Panc1 (cell line): ENCODE measurements at regions not wholly inside any gene's neighbourhood (a gene's known extent, or its start where the extent isn't known, plus 50 kb on each side); places are given as distances from the start of the nearest gene placed in this dataset.

Experiments used
- ATAC-seq: fragments of 200-7000 bp; cut with Tn5 transposase; 2 replicates; pipeline ENCODE4 v1.9.1; 2020; ENCODE audit warnings: mild to moderate bottlenecking, moderate library complexity
- BruUV-seq: library from RNA; stranded (reverse); fragments of 400-500 nt; replicated peaks from 2 replicates; lab custom pipeline; 2021; lab: Mats Ljungman, UMichigan
- CTCF ChIA-PET: fragments of 300-600 bp; sonication (Branson Sonifier 250); formaldehyde crosslinking; loops from one replicate; lab custom pipeline; 2022; ENCODE audit warnings: antibody characterized with exemption; lab: Charles Lee
- POLR2A ChIA-PET: fragments of 300-600 bp; sonication (Branson Sonifier 250); formaldehyde crosslinking; loops from one replicate; lab custom pipeline; 2022; ENCODE audit warnings: antibody characterized with exemption; lab: Charles Lee
- DNase-seq: peaks from one replicate; pipeline ENCODE4 v3.0.0-alpha.2; 2010; ENCODE audit warnings: low read depth, low spot score
- H3K27ac ChIP-seq: 2 replicates; pipeline ENCODE4 v1.5.1; 2011; ENCODE audit warnings: mild to moderate bottlenecking, low read length, inconsistent platforms
- H3K27me3 ChIP-seq: fragments of 200-500 bp; sonication (Bioruptor generic); 2 replicates; pipeline ENCODE4 v1.6.0; 2014; ENCODE audit warnings: low read length, inconsistent platforms; ENCODE audit not compliant: control insufficient read depth, insufficient read depth
- H3K36me3 ChIP-seq: fragments of 200-500 bp; sonication (Bioruptor generic); 2 replicates; pipeline ENCODE4 v1.5.1; 2014; ENCODE audit warnings: inconsistent platforms, mild to moderate bottlenecking, low read length, moderate library complexity; ENCODE audit not compliant: control insufficient read depth, insufficient read depth
- H3K4me1 ChIP-seq: 2 replicates; pipeline ENCODE4 v1.5.1; 2011; ENCODE audit warnings: inconsistent platforms, mild to moderate bottlenecking, low read length, moderate library complexity; ENCODE audit not compliant: control insufficient read depth, insufficient read depth
- H3K4me3 ChIP-seq, 2 experiments: 2 replicates each; pipeline ENCODE4 v1.5.1; 2011 to 2012; ENCODE audit warnings: low read depth in 2 of 2, low read length in 2 of 2, mild to moderate bottlenecking in 2 of 2, inconsistent platforms in 1 of 2, moderate library complexity in 1 of 2
- H3K9me3 ChIP-seq: fragments of 200-500 bp; sonication (Bioruptor generic); 2 replicates; pipeline ENCODE4 v1.5.1; 2014; ENCODE audit warnings: low read depth, mild to moderate bottlenecking, inconsistent platforms, low read length, moderate library complexity; ENCODE audit not compliant: control insufficient read depth, insufficient read depth
- POLR2AphosphoS5 ChIP-seq: IDR thresholded peaks from 2 replicates; pipeline ENCODE4 v1.6.1; 2012; ENCODE audit warnings: mild to moderate bottlenecking, low read depth, low read length, moderate library complexity
- SIN3A ChIP-seq: IDR thresholded peaks from 2 replicates; pipeline ENCODE4 v1.6.1; 2012; ENCODE audit warnings: low read depth, mild to moderate bottlenecking, low read length, moderate library complexity, borderline replicate concordance; ENCODE audit not compliant: insufficient read depth
- TCF7L2 ChIP-seq: IDR thresholded peaks from 2 replicates; pipeline ENCODE4 v1.6.1; 2011; ENCODE audit warnings: mild to moderate bottlenecking, low read depth, low read length, inconsistent platforms
- in situ Hi-C: cut with HindIII; loops from 2 replicates; pipeline ENCODE4 v1.10.0; 2016; ENCODE audit warnings: low sequenced_read_pairs, low pct_unique_long_range_greater_than_20kb
- intact Hi-C: fragments of 100-400 bp; cut with micrococcal nuclease; formaldehyde crosslinking; loops from one replicate; pipeline ENCODE4 v1.10.0; 2022; ENCODE audit not compliant: unreplicated experiment
- TF ChIP-seq, protein P1 (sequence below): fragments of 450-650 bp; IDR thresholded peaks from 2 replicates; pipeline ENCODE4 v1.5.1; 2017; ENCODE audit warnings: mild to moderate bottlenecking
- TF ChIP-seq, protein P2 (sequence below), 2 experiments: IDR thresholded peaks; 2 replicates each; pipeline ENCODE4 v1.6.1; 2011 to 2012; ENCODE audit warnings: low read depth in 2 of 2, control low read depth in 1 of 2, low read length in 1 of 2, mild to moderate bottlenecking in 1 of 2, moderate library complexity in 1 of 2; ENCODE audit not compliant: insufficient read depth in 1 of 2

DNA sequence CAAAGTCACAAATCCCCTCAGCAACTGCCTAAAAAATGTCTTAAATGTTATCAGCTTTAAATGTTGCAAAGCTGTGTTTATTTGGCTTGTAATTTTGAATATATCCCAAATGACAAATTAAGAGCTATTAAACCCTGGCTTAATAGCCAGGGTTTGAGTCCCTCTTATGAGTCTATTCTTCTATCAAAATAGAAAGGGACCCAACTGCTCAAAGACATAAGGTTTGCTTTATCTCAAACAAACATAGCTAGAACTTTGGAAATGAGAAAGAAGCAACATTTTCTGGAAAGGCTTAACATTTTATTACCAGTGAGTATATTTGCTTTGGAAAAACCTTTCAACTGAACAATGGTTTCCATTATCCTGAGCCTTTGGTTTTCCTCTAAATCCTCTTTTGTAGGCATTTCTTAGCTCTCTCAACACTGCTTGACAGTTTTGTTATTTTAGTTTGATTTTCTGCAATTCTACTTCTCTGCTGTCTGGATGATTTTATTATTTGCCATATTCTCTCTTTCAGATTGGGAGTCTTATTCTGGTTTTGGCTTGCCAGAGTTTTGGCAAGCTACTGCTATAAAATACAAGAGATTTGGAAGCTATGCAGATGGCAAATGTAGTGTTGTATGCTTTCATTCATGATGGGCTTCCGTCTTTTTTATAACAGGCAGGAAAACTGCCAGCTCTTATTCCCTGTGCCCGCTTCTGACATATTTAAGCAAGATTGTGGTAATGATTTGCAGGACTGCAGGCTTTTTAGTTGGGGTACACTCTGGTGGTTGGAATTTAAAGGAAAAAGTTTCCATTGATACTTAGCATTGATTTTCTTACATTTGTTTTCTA, 734.9 kb downstream of the DTWD2 start:
- in situ Hi-C loops (no loop called here), intact Hi-C loops (no loop called here)
- ChIA-PET CTCF (no interaction called here), POLR2A (no interaction called here)
- BruUV-seq: no TSS peak
- H3K27ac ChIP-seq: no peak overlapping the region
- DNase-seq (no peak), ATAC-seq (no peak)
- H3K36me3 ChIP-seq: no peaks in the 10 kb centered on the region
- H3K9me3 ChIP-seq: peaks cover 13% of the 10 kb centered on the region; the same call in 1 of the 2 replicates
- H3K4me1 ChIP-seq: no peaks in the 10 kb centered on the region
- H3K4me3 ChIP-seq: no peak overlapping the region
- no peak for TF ChIP-seq SIN3A
- TF ChIP-seq, protein P1, sequence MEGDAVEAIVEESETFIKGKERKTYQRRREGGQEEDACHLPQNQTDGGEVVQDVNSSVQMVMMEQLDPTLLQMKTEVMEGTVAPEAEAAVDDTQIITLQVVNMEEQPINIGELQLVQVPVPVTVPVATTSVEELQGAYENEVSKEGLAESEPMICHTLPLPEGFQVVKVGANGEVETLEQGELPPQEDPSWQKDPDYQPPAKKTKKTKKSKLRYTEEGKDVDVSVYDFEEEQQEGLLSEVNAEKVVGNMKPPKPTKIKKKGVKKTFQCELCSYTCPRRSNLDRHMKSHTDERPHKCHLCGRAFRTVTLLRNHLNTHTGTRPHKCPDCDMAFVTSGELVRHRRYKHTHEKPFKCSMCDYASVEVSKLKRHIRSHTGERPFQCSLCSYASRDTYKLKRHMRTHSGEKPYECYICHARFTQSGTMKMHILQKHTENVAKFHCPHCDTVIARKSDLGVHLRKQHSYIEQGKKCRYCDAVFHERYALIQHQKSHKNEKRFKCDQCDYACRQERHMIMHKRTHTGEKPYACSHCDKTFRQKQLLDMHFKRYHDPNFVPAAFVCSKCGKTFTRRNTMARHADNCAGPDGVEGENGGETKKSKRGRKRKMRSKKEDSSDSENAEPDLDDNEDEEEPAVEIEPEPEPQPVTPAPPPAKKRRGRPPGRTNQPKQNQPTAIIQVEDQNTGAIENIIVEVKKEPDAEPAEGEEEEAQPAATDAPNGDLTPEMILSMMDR: no peak
- TF ChIP-seq, protein P2, sequence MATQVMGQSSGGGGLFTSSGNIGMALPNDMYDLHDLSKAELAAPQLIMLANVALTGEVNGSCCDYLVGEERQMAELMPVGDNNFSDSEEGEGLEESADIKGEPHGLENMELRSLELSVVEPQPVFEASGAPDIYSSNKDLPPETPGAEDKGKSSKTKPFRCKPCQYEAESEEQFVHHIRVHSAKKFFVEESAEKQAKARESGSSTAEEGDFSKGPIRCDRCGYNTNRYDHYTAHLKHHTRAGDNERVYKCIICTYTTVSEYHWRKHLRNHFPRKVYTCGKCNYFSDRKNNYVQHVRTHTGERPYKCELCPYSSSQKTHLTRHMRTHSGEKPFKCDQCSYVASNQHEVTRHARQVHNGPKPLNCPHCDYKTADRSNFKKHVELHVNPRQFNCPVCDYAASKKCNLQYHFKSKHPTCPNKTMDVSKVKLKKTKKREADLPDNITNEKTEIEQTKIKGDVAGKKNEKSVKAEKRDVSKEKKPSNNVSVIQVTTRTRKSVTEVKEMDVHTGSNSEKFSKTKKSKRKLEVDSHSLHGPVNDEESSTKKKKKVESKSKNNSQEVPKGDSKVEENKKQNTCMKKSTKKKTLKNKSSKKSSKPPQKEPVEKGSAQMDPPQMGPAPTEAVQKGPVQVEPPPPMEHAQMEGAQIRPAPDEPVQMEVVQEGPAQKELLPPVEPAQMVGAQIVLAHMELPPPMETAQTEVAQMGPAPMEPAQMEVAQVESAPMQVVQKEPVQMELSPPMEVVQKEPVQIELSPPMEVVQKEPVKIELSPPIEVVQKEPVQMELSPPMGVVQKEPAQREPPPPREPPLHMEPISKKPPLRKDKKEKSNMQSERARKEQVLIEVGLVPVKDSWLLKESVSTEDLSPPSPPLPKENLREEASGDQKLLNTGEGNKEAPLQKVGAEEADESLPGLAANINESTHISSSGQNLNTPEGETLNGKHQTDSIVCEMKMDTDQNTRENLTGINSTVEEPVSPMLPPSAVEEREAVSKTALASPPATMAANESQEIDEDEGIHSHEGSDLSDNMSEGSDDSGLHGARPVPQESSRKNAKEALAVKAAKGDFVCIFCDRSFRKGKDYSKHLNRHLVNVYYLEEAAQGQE (IDR thresholded peaks at IDR 0.05; ENCODE audit: insufficient read depth in 1 of 2, low read depth in 2 of 2, low read length in 1 of 2): no peak
- H3K27me3 ChIP-seq: no peaks in the 10 kb centered on the region

DNA sequence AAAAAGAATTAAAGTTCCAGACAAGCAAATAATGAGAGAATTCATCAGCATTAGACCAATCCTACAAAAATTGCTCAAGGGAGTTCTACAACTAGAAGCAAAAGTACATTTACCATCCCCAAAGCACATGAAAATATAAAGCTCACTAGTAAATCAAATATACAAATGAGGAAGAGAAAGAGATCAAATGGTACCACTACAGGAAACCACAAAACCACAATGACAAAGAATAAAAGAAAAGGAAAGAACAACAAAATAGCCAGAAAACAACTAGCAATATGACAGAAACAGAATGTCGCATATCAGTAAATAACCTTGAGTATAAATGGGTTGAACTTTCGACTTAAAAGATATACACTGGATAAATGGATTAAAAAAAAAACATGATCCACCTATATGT, 739.0 kb downstream of the DTWD2 start:
- BruUV-seq: no TSS peak
- TF ChIP-seq TCF7L2 (no peak), POLR2AphosphoS5 (no peak), SIN3A (no peak)
- TF ChIP-seq, protein P2 (IDR thresholded peaks at IDR 0.05; ENCODE audit: insufficient read depth in 1 of 2, low read depth in 2 of 2, low read length in 1 of 2): no peak
- TF ChIP-seq, protein P1: no peak
- no peak overlapping the region for H3K4me3 ChIP-seq
- no peaks in the 10 kb centered on the region for H3K4me1 ChIP-seq
- ChIA-PET CTCF (no interaction called here), POLR2A (no interaction called here)
- in situ Hi-C loops: no loop called here
- H3K27me3 ChIP-seq: no peaks in the 10 kb centered on the region
- DNase-seq (no peak), ATAC-seq (no peak)
- no peaks in the 10 kb centered on the region for H3K36me3 ChIP-seq
- no peak overlapping the region for H3K27ac ChIP-seq
- intact Hi-C loops: no loop called here
- H3K9me3 ChIP-seq: peaks cover 16% of the 10 kb centered on the region; the same call in 1 of the 2 replicates
